DND-41 (cell line): ENCODE measurements at regions not wholly inside any gene's neighbourhood (a gene's known extent, or its start where the extent isn't known, plus 50 kb on each side); places are given as distances from the start of the nearest gene placed in this dataset.

Experiments
- EZH2 ChIP-seq: IDR thresholded peaks from 3 replicates; pipeline ENCODE4 v1.6.1; 2012; ENCODE audit warnings: borderline replicate concordance, low read depth, mild to moderate bottlenecking, moderate library complexity, low read length, inconsistent platforms; ENCODE audit not compliant: severe bottlenecking
- TF ChIP-seq, protein P1 (sequence below): IDR thresholded peaks from 2 replicates; pipeline ENCODE4 v1.5.1; 2012; ENCODE audit warnings: borderline replicate concordance, low read length, moderate library complexity, mild to moderate bottlenecking; ENCODE audit not compliant: poor library complexity, severe bottlenecking; ENCODE audit errors: extremely low read depth

DNA sequence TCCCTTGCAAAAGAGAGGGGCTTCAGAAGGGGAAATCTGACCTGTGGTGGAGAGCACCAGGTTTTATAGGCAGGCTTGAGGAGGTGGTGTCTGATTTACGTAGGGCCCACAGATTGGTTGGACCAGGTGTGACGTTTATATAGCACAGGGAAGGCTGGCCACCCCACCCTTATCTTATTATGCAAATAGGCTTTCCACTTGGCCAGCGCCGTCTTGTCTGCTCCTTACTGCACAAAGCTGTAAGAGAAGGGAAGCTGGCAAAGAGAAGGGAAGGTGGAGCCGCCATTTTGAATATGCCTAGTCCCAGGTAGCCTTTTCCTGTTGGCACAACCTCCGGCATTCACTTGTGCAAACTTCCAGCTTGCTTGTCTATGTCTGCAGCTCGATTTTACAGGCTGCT is 221.4 kb downstream of the GATA3 start:
- TF ChIP-seq, protein P1, sequence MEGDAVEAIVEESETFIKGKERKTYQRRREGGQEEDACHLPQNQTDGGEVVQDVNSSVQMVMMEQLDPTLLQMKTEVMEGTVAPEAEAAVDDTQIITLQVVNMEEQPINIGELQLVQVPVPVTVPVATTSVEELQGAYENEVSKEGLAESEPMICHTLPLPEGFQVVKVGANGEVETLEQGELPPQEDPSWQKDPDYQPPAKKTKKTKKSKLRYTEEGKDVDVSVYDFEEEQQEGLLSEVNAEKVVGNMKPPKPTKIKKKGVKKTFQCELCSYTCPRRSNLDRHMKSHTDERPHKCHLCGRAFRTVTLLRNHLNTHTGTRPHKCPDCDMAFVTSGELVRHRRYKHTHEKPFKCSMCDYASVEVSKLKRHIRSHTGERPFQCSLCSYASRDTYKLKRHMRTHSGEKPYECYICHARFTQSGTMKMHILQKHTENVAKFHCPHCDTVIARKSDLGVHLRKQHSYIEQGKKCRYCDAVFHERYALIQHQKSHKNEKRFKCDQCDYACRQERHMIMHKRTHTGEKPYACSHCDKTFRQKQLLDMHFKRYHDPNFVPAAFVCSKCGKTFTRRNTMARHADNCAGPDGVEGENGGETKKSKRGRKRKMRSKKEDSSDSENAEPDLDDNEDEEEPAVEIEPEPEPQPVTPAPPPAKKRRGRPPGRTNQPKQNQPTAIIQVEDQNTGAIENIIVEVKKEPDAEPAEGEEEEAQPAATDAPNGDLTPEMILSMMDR: no peak
- no peak for TF ChIP-seq EZH2
